Peyer's patch (tissue), 4 donors: ENCODE measurements at regions not wholly inside any gene's neighbourhood (a gene's known extent, or its start where the extent isn't known, plus 50 kb on each side); places are given as distances from the start of the nearest gene placed in this dataset.

ENCODE experiments used
- DNase-seq, 3 donors: peaks; one replicate each; pipeline ENCODE4 v3.0.0-alpha.2; 2017 to 2019
- H3K27ac ChIP-seq, 4 donors: fragments of 200-600 bp; sonication (generic); one replicate each; pipeline ENCODE4 v1.5.1; 2016 to 2019
- H3K27me3 ChIP-seq, 2 donors: fragments of 200-600 bp; sonication (generic); one replicate each; pipeline ENCODE4 v1.5.1; 2019
- H3K36me3 ChIP-seq, 3 donors: fragments of 200-600 bp; sonication (generic); one replicate each; pipeline ENCODE4 v1.5.1; 2016 to 2019
- H3K4me1 ChIP-seq, 4 donors: fragments of 200-600 bp; sonication (generic); one replicate each; pipeline ENCODE4 v1.5.1; 2016 to 2019
- H3K4me3 ChIP-seq, 4 donors: fragments of 200-600 bp; sonication (generic); 1 replicate in 3 of 4; 2 replicates in 1 of 4; pipeline ENCODE4 v1.5.1; 2016 to 2019; ENCODE audit warnings: mild to moderate bottlenecking in 1 of 4
- H3K9me3 ChIP-seq, 4 donors: fragments of 200-600 bp; sonication (generic); one replicate each; pipeline ENCODE4 v1.5.1; 2016 to 2019; ENCODE audit warnings: mild to moderate bottlenecking in 1 of 4
- CTCF ChIP-seq, 6 experiments: fragments of 450-650 bp in 4 of 6; fragments of 200-600 bp in 2 of 6; sonication (generic) in 1 of 6; IDR thresholded peaks; one replicate each; pipeline ENCODE4 v1.5.1; 2017 to 2019; ENCODE audit warnings: antibody characterized with exemption in 6 of 6, mild to moderate bottlenecking in 3 of 6, moderate library complexity in 1 of 6
- POLR2A ChIP-seq, 2 donors: fragments of 450-650 bp; IDR thresholded peaks; one replicate each; pipeline ENCODE4 v1.5.1; 2017; ENCODE audit warnings: antibody characterized with exemption in 2 of 2, mild to moderate bottlenecking in 2 of 2, moderate library complexity in 2 of 2

DNA sequence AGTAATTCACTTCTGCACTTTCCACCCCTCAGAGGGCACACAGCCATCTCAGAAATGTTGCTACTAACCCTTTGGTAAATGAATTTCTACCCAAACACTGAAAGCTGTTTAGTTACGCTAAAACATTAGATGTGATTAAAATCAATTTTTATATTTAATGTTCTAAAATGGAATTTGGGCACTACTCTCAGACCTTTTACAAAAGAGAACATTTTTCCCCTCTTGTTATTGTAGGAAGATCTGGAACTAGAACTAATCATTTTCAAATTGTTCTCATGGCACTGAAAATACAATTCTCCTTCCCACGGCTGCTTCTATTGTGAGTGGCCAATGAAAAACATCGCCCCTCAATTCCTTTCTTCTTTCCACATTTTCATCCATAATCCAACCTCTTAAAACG is 627.4 kb downstream of the CDH26 start:
- no peak overlapping the region for H3K27ac ChIP-seq
- H3K4me1 ChIP-seq: no peaks in the 10 kb centered on the region
- no peaks in the 10 kb centered on the region for H3K27me3 ChIP-seq
- H3K9me3 ChIP-seq: peaks cover 0 to 2% (median 0%) of the 10 kb centered on the region in 4 donors
- no peaks in the 10 kb centered on the region for H3K36me3 ChIP-seq
- H3K4me3 ChIP-seq: no peak overlapping the region
- no peak for TF ChIP-seq CTCF (IDR thresholded peaks at IDR 0.05)
- TF ChIP-seq POLR2A (IDR thresholded peaks at IDR 0.05): no peak
- DNase-seq: no peak

DNA sequence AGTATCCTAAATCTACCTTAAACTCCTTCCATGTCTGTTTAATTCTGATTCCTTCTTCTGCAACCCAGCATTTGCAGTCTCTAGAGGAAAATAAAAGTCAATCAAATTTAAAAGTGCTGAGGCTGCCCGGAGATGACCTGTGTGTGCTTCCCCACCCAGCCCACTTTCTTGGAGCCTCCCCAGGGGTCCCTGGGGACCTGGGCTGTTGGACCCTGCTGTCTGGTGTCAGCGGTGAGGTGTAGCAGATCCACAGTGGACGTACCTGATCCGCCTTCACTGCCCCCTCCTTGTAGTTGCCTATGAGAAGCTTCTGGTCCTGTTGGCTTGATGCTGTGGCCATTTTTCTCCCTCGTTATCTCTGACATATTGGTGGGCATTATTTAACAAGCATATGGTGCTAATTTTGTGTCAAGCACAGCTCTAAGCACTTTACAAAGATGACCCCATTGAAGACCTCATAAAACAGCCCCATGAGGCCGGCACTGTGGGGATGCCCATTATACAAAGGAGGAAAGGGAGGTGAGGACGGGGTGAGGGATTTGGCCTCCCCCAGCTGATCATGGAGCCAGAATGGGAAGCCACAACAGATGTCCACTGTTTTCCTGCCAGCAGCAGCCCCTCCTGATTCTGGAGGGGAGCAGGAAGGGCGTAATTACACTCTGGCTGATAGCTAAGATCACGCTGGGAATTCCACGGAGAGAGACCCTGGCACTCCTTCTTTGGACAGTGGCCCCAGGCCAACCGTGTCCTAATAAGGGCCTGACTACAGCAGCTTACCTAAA is 628.2 kb downstream of the CDH26 start:
- Histone ChIP-seq H3K4me3 (no peak overlapping the region), H3K27ac (no peak overlapping the region), H3K9me3 (peaks cover 0 to 2% (median 0%) of the 10 kb centered on the region in 4 donors), H3K27me3 (no peaks in the 10 kb centered on the region), H3K4me1 (no peaks in the 10 kb centered on the region), H3K36me3 (no peaks in the 10 kb centered on the region)
- TF ChIP-seq POLR2A (IDR thresholded peaks at IDR 0.05) (no peak), CTCF (IDR thresholded peaks at IDR 0.05) (no peak)
- no peak for DNase-seq

GRCh38 chr20:60587986-60588385 is 629.8 kb downstream of the CDH26 start:
- H3K9me3 ChIP-seq: peaks cover 0 to 2% (median 0%) of the 10 kb centered on the region in 4 donors
- TF ChIP-seq POLR2A (IDR thresholded peaks at IDR 0.05): no peak
- TF ChIP-seq CTCF (IDR thresholded peaks at IDR 0.05): no peak
- H3K4me3 ChIP-seq: no peak overlapping the region
- H3K27ac ChIP-seq: no peak overlapping the region
- no peaks in the 10 kb centered on the region for H3K4me1 ChIP-seq
- H3K36me3 ChIP-seq: no peaks in the 10 kb centered on the region
- no peaks in the 10 kb centered on the region for H3K27me3 ChIP-seq
- no peak for DNase-seq

- H3K4me3 ChIP-seq: no peak overlapping the region
- no peaks in the 10 kb centered on the region for H3K27me3 ChIP-seq
- H3K9me3 ChIP-seq: peaks cover 0 to 2% (median 0%) of the 10 kb centered on the region in 4 donors
- no peak overlapping the region for H3K27ac ChIP-seq
- TF ChIP-seq CTCF (IDR thresholded peaks at IDR 0.05): no peak
- no peak for TF ChIP-seq POLR2A (IDR thresholded peaks at IDR 0.05)
- no peak for DNase-seq
- no peaks in the 10 kb centered on the region for H3K4me1 ChIP-seq
- H3K36me3 ChIP-seq: no peaks in the 10 kb centered on the region
These were observed 631.4 kb downstream of the CDH26 start for GRCh38 chr20:60589623-60590022.

DNA sequence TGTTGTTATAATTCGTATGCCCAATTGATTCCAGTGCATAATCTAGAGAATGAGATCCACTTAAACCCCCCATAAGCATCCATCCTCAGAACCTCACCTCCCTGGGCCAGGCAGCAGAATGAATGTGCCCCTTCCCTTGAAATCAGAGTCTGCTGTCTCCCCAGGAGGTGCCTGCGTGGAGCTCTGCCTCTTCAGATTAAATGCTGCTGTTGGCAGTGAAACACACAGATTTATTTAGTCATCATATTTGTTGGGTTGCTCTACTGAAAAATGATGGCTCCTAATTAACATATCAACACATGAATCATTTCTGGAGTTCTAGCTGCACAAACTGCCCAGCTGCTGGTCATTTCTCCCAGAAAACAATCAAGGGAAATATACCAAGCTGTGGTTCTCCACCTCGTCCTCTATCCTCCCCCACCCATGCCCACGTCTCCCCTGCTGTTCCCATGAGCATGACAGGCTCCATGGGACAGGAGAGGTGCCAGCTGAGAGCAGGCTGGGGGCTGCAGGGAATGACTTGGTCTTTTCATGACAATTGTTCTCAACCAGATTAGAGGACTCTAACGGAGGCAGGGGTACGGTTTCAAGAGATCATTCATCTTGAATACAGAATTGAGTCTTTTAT is 633.1 kb downstream of the CDH26 start:
- H3K4me1 ChIP-seq: no peaks in the 10 kb centered on the region
- H3K36me3 ChIP-seq: no peaks in the 10 kb centered on the region
- no peaks in the 10 kb centered on the region for H3K27me3 ChIP-seq
- H3K27ac ChIP-seq: no peak overlapping the region
- H3K4me3 ChIP-seq: no peak overlapping the region
- TF ChIP-seq POLR2A (IDR thresholded peaks at IDR 0.05) (no peak), CTCF (IDR thresholded peaks at IDR 0.05) (no peak)
- no peak for DNase-seq
- H3K9me3 ChIP-seq: peaks cover 0 to 2% (median 0%) of the 10 kb centered on the region in 4 donors
